ENCODE measurements at regions not wholly inside any gene's neighbourhood (a gene's known extent, or its start where the extent isn't known, plus 50 kb on each side); places are given as distances from the start of the nearest gene placed in this dataset.
"Not testable (repeated sequence)": the region's sequence is repeated elsewhere in the genome, so short reads cannot be mapped to it uniquely, and the experiment has no call there.

- DNase-seq (ENCODE audit: low read depth) = no peak
Observed at GRCh38 chr6:134609716-134610261, 291.9 kb upstream of the SGK1 start.

GRCh38 chr6:134607411-134607810 is 289.5 kb upstream of the SGK1 start:
- no peak for DNase-seq (ENCODE audit: low read depth)

- DNase-seq (ENCODE audit: low read depth) = no peak
Observed at GRCh38 chr6:134605034-134605433, 287.1 kb upstream of the SGK1 start.

- DNase-seq (ENCODE audit: low read depth) = no peak
Observed at GRCh38 chr6:134604014-134604676, 286.2 kb upstream of the SGK1 start.

- DNase-seq (ENCODE audit: low read depth) = no peak
Observed at GRCh38 chr6:134603561-134603960, 285.6 kb upstream of the SGK1 start.

- DNase-seq (ENCODE audit: low read depth) = no peak
Observed at GRCh38 chr6:134602123-134602522, 284.2 kb upstream of the SGK1 start.

- no peak for DNase-seq (ENCODE audit: low read depth)
Observed at GRCh38 chr6:134600671-134601070, 282.8 kb upstream of the SGK1 start.

- no peak for DNase-seq (ENCODE audit: low read depth)
Observed at GRCh38 chr6:134599079-134599478, 281.2 kb upstream of the SGK1 start.

GRCh38 chr6:134596191-134596590 is 278.3 kb upstream of the SGK1 start:
- no peak for DNase-seq (ENCODE audit: low read depth)

- no peak for DNase-seq (ENCODE audit: low read depth)
Observed at GRCh38 chr6:134594881-134595280, 277.0 kb upstream of the SGK1 start.

- DNase-seq (ENCODE audit: low read depth) = no peak
Observed at GRCh38 chr6:134593887-134594286, 276.0 kb upstream of the SGK1 start.

GRCh38 chr6:134593442-134593841 is 275.5 kb upstream of the SGK1 start:
- DNase-seq (ENCODE audit: low read depth) = no peak

GRCh38 chr6:134593024-134593423 is 275.1 kb upstream of the SGK1 start:
- DNase-seq (ENCODE audit: low read depth) = no peak

- no peak for DNase-seq (ENCODE audit: low read depth)
Observed at GRCh38 chr6:134590449-134590848, 272.5 kb upstream of the SGK1 start.

GRCh38 chr6:134590004-134590403 is 272.1 kb upstream of the SGK1 start:
- DNase-seq (ENCODE audit: low read depth) = no peak

- no peak for DNase-seq (ENCODE audit: low read depth)
Observed at GRCh38 chr6:134589512-134589911, 271.6 kb upstream of the SGK1 start.

- DNase-seq (ENCODE audit: low read depth) = no peak
Observed at GRCh38 chr6:134588267-134588666, 270.4 kb upstream of the SGK1 start.

- no peak for DNase-seq (ENCODE audit: low read depth)
Observed at GRCh38 chr6:134585517-134585873, 267.6 kb upstream of the SGK1 start.

GRCh38 chr6:134584847-134585516 is 267.1 kb upstream of the SGK1 start:
- no peak for DNase-seq (ENCODE audit: low read depth)

- DNase-seq (ENCODE audit: low read depth) = no peak
Observed at GRCh38 chr6:134577998-134578397, 260.1 kb upstream of the SGK1 start.

GRCh38 chr6:134575221-134575620 is 257.3 kb upstream of the SGK1 start:
- DNase-seq (ENCODE audit: low read depth) = no peak

- DNase-seq (ENCODE audit: low read depth) = no peak
Observed at GRCh38 chr6:134574491-134574890, 256.6 kb upstream of the SGK1 start.

- DNase-seq (ENCODE audit: low read depth) = not testable (repeated sequence)
Observed at GRCh38 chr6:134569996-134570395, 252.1 kb upstream of the SGK1 start.

- DNase-seq (ENCODE audit: low read depth) = no peak
Observed at GRCh38 chr6:134564705-134565104, 246.8 kb upstream of the SGK1 start.
